ENCODE measurements at regions not wholly inside any gene's neighbourhood (a gene's known extent, or its start where the extent isn't known, plus 50 kb on each side); places are given as distances from the start of the nearest gene placed in this dataset.
"Not testable (repeated sequence)": the region's sequence is repeated elsewhere in the genome, so short reads cannot be mapped to it uniquely, and the experiment has no call there.

DNA sequence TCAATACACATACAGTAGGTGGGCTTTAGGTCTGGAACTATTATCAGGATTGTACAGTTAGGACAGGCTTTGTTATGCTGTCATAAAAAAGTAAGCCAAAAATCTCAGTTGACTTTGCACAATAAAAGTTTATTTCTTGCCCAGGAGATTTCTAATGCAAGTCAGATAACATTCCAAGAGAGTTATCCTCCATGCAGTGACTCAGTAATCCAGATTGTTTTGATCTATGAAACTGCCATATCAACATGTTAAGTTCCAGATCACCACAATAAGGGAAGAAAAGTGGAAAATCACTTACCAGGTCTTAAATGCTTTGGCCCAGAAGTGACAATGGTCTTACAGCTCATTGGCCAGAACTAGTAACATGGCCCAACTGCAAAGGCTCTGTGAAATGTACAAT is 636.2 kb upstream of the KLF12 start:
- no peak for DNase-seq

DNA sequence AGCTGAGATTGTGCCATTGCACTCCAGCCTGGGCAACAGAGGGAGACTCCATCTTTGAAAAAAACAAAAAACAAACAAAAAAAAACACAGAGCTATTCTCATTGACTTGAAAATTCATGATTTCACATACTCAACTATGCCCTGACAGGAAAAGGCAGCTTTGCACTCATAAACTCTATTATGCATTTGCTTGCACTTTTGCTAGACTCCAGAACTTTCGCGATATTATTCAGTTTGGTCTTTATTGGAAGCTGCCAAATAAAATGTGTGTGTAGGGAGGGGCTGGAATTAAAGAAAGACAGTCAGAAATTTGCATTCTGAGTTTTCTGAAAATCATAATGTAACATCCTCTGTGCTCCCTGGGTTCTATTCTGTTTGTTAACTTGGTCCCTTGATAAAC is 635.1 kb upstream of the KLF12 start:
- DNase-seq: no peak

DNA sequence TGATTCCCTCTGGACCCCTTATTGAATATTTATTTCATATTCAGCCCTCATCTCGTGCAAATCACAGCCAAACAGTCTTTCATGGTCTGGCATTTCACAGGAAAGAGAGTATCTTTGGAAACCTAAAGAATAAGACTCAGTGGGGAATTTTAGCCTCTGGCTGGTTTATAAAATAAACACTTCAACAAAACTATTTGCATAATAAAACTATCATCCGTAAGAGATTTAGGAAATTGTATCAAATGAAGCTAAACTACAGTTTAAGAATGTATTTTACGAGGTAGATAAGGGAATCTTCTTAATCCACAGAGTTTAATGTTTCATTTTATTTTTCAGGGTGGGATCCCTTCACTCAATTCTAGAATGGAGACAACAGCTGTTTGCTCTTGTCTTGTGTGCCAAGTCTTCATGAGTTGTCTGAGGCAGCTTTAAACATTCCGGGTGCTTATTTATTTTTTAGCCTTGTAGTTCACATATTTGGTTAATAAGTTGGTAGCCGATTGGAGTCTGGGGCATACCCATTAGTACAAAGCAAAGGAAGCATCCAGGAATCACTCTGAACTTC is 634.4 kb upstream of the KLF12 start:
- no peak for DNase-seq

DNA sequence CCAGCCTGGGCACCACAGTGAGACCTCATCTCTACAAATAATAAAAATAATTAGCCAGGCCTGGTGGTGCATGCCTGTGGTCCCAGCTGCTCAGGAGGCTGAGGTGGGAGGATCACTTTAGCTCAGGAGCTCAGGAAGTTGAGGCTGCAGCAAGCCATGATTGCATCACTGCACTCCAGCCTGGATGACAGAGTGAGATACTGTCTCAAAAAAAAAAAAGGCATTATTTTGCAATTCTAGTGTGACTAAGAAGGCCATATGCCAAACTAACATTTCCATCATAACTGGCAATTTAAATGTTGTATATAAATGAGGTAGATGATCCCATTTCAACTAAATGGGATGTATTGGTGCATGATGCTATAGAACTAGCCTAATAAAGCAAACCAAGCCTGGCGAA is 632.8 kb upstream of the KLF12 start:
- DNase-seq: no peak

DNA sequence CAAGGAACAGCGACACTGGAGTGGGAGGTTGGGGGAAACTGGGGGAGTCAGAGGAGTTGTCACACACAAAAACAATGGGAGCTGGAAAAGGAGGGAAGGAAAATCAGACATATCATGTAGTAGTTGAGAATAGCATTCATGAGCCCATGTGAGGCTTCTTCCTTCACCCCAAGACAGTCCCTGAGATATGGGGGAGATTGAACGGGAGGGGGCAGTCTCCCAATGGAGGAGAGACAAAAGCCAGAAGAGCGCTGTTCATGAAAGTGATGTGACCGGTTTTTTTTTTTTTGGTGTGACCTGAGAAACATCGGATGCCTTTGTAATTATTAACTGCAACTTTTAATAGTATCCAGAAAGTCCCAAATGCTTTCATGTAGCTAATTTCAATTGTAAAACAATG is 631.8 kb upstream of the KLF12 start:
- no peak for DNase-seq

- no peak for DNase-seq
Observed at GRCh38 chr13:74761801-74762757, 627.9 kb upstream of the KLF12 start.

- no peak for DNase-seq
Observed at GRCh38 chr13:74758188-74758587, 624.0 kb upstream of the KLF12 start.

GRCh38 chr13:74755065-74755464 is 620.9 kb upstream of the KLF12 start:
- no peak for DNase-seq

DNA sequence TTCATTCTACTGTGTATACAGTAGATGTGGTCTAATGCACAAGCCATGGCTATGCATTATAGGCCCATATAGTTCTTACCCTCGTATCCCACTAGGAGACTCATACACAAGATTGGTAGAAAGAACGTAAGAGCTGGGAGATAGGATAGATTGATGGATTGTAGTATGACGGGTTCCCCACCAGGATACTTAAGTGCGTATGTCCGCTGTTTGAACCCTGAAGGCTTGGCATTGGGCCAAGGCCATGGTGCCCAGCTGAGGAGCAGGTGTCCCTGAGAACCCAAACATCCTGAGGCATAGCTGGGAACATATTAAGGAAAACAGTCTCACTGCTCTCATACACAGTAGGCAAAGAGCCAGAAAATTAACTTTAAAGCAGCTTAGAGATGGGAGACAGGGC is 617.5 kb upstream of the KLF12 start:
- DNase-seq: no peak

GRCh38 chr13:74747186-74747955 is 613.2 kb upstream of the KLF12 start:
- no peak for DNase-seq

- DNase-seq: no peak
Observed at GRCh38 chr13:74743992-74744391, 609.8 kb upstream of the KLF12 start.

DNA sequence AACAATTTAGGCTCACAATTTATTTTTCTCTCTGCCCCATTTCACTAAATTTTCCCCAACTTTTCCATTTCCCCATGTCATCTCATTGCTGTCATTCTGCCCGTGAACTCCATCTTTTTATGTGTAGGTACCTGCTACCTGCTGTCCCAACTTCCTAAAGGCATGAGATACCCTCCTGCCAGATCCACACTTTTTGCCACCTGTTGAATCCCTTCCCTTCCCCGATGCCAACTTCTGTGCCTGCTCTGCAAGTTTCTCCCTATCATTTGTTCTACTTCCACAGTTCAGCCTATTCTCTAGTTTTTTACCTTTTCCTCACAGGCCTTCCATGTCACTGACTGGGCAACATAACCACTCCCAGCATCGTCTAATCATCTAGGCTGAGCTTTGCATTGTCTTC is 607.5 kb upstream of the KLF12 start:
- DNase-seq: no peak

GRCh38 chr13:74732736-74733385 is 598.7 kb upstream of the KLF12 start:
- no peak for DNase-seq

- no peak for DNase-seq
Observed at GRCh38 chr13:74731731-74732130, 597.5 kb upstream of the KLF12 start.

DNA sequence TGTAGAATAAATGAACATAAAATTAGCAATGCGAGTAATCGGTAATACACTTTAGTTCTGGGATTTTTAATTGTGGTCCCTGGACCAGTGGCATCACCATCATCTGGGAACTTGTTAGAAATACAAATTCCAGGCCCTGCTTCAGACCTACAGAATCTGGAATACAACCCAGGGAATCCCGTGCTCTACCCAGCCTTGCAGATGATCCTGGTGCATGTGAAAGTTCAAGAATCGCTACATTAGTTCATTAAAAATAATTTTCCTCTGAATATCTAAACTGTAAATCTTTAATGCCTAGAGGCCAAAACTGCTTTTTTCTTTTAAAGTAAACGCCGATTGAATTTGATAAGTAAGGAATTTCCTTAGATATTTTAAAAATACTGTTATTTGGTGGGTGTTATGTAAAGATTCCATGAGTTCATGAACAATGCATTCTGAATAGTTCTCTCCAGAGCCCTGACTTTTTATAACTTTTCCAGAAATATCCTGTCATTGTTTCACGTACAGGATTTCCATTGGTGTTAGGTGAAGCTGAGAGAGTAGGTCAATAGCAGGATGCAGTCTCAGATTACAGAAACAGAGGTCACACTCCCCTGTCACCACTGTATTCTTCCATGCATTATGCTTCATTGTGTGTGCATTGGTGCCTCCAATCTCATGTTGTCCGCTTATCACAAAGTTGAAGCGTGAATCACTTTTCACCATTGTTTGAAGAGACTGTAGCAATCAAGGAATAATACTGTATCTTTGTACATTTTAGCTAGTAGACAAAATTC is 596.5 kb upstream of the KLF12 start:
- no peak for DNase-seq

DNA sequence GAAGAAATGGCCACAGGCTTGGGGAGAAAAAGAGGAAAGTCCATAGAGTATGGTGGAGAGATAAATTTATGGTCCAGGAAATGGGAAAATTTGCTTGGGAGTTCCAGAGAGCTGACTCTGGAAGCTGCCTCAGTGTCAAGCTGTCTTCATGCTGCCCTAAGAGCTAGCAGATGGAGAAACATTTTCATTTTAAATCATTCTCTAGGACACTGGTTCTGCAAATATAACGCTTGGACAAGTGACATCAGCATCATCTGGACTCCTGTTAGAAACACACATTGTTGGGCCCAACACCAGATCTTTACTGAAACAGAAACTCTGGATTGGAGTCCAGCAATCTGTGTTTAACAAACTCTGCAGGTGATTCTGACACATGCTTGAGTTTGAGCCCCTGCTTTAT is 592.0 kb upstream of the KLF12 start:
- no peak for DNase-seq

- DNase-seq: not testable (repeated sequence)
Observed at GRCh38 chr13:74718232-74718842, 584.1 kb upstream of the KLF12 start.

DNA sequence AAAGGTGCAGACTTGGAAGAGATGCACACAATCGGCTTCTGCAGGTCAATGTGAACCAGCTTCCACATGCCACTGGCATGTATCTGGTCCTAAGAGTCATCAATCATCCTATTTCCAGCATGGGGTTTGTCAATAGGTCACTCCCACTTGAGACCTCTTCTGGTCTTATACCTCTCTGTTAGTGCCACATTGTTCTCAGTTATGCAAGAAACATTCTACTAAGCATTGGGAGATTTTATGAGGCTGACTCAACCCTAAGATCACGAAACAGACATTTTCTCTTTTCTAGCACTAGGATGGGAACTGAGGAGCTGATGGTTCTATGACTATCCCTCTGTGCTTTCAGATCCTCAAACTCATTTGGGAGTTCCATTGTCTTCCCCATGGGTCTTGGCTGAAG is 581.5 kb upstream of the KLF12 start:
- DNase-seq: no peak

DNA sequence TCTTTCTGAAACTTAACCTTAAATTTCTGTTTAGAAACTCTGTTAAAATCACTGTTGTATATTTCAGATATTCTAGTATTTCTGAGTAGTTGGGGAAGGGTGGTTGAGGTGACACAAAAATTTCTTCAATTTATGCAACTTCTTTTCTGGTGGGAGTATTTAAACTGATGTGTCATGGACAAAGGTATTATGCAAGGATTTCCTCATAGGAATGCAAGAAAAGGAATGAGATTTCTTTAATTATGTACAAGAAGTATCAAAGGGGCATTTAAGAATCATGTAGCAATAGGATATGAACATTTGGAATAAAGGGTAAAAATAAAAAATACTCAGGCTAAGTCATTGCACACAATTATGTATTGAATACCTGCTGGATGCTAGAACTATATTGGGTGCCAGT is 575.8 kb upstream of the KLF12 start:
- DNase-seq: no peak

DNA sequence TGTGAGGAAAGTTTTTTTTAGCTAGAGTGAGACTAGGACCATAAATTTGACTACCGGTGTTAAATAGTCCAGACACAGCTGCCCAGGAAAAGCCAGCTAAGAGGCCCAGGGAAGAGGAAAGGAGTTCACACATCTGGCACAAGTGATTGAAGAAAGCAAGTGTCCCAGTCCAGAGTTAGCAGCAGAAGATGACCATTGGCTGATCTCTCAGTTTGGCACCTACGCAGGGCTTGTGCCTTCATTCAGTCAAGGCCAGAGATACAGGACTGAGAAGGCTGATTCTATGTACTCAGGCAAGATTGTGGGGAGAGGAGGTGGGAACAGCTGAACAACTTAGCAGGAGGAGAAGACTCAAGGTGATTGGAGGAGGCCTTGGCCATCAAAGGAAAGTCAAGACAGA is 575.0 kb upstream of the KLF12 start:
- DNase-seq: no peak

GRCh38 chr13:74708629-74709028 is 574.4 kb upstream of the KLF12 start:
- no peak for DNase-seq

GRCh38 chr13:74707291-74707690 is 573.1 kb upstream of the KLF12 start:
- no peak for DNase-seq
